Muscle of leg (tissue), 3 donors: ENCODE measurements at regions not wholly inside any gene's neighbourhood (a gene's known extent, or its start where the extent isn't known, plus 50 kb on each side); places are given as distances from the start of the nearest gene placed in this dataset.

Experiments used
- DNase-seq: peaks from one replicate; pipeline ENCODE4 v3.0.0; 2013
- H3K27ac ChIP-seq: one replicate; pipeline ENCODE4 v1.5.1; 2013; ENCODE audit warnings: mild to moderate bottlenecking, low read length, control low read depth
- H3K27me3 ChIP-seq: one replicate; pipeline ENCODE4 v1.6.1; 2013; ENCODE audit warnings: low read length; ENCODE audit not compliant: control insufficient read depth, insufficient read depth
- H3K36me3 ChIP-seq: one replicate; pipeline ENCODE4 v1.6.1; 2013; ENCODE audit warnings: low read length; ENCODE audit not compliant: control insufficient read depth, insufficient read depth
- H3K4me1 ChIP-seq: one replicate; pipeline ENCODE4 v1.6.1; 2013; ENCODE audit warnings: low read length; ENCODE audit not compliant: control insufficient read depth, insufficient read depth
- H3K4me3 ChIP-seq: one replicate; pipeline ENCODE4 v1.5.1; 2013; ENCODE audit warnings: low read length, control low read depth
- H3K9me3 ChIP-seq: replicated peaks from 2 replicates; pipeline ENCODE4 v1.6.1; 2013; ENCODE audit warnings: low read depth, low read length; ENCODE audit not compliant: control insufficient read depth
- WGBS: methylation state at CpG from one replicate; pipeline ENCODE4 v1.1.5; 2013; ENCODE audit warnings: missing lambda C conversion rate; ENCODE audit not compliant: insufficient coverage; 5-methylcytosine and 5-hydroxymethylcytosine counted together

- Histone ChIP-seq H3K36me3 (no peaks in the 10 kb centered on the region), H3K27ac (no peak overlapping the region), H3K4me3 (no peak overlapping the region), H3K4me1 (no peaks in the 10 kb centered on the region), H3K9me3 (no peaks in the 10 kb centered on the region), H3K27me3 (no peaks in the 10 kb centered on the region)
- 30% methylated on average over 3 of the region's 10 CpGs for WGBS
- no peak for DNase-seq
These were observed 179.3 kb downstream of the ZIC5 start for GRCh38 chr13:99792079-99792921.

- Histone ChIP-seq H3K27ac (no peak overlapping the region), H3K4me1 (no peaks in the 10 kb centered on the region), H3K4me3 (no peak overlapping the region), H3K9me3 (peaks cover 4% of the 10 kb centered on the region), H3K27me3 (no peaks in the 10 kb centered on the region), H3K36me3 (no peaks in the 10 kb centered on the region)
- no peak for DNase-seq
- 100% methylated on average over 1 of the region's 3 CpGs for WGBS
These were observed 188.9 kb downstream of the ZIC5 start for GRCh38 chr13:99782669-99783068.

DNA sequence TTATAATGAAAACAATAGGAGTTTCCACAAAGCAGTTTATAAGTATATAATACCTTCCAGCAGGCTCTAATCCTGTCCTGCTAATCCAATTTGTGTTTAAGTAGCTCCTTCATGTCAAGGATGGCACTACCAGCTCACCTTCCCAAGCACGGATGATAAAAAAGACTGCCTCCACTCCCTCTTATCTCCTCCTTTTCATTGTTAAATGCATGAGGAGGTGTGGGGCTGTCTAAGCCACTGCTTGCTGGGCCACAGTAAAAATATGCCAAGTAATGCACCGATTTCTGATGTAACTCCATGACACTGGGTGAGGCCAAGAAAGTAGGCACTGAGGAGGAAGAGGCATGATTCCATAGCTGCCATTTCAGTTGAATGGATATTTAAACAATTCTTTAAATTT is 193.1 kb downstream of the ZIC5 start:
- no peak for DNase-seq
- Histone ChIP-seq H3K36me3 (no peaks in the 10 kb centered on the region), H3K27me3 (no peaks in the 10 kb centered on the region), H3K9me3 (peaks cover 2% of the 10 kb centered on the region), H3K4me3 (no peak overlapping the region), H3K4me1 (no peaks in the 10 kb centered on the region), H3K27ac (no peak overlapping the region)
- WGBS: no CpG with 5 or more reads among the region's 2 CpGs

GRCh38 chr13:99777873-99778272 is 193.7 kb downstream of the ZIC5 start:
- WGBS: 58% methylated on average over 3 of the region's 3 CpGs
- H3K36me3 ChIP-seq: no peaks in the 10 kb centered on the region
- no peak overlapping the region for H3K27ac ChIP-seq
- DNase-seq: no peak
- peaks cover 1% of the 10 kb centered on the region for H3K9me3 ChIP-seq
- no peaks in the 10 kb centered on the region for H3K4me1 ChIP-seq
- no peaks in the 10 kb centered on the region for H3K27me3 ChIP-seq
- no peak overlapping the region for H3K4me3 ChIP-seq

- WGBS: no CpG with 5 or more reads among the region's 1 CpG
- no peak overlapping the region for H3K4me3 ChIP-seq
- H3K9me3 ChIP-seq: no peaks in the 10 kb centered on the region
- no peaks in the 10 kb centered on the region for H3K4me1 ChIP-seq
- H3K27ac ChIP-seq: no peak overlapping the region
- H3K27me3 ChIP-seq: no peaks in the 10 kb centered on the region
- no peaks in the 10 kb centered on the region for H3K36me3 ChIP-seq
- no peak for DNase-seq
These were observed 196.9 kb downstream of the ZIC5 start for GRCh38 chr13:99774644-99775043.

- Histone ChIP-seq H3K4me3 (no peak overlapping the region), H3K27ac (no peak overlapping the region), H3K9me3 (peaks cover 21% of the 10 kb centered on the region), H3K27me3 (no peaks in the 10 kb centered on the region), H3K4me1 (no peaks in the 10 kb centered on the region), H3K36me3 (no peaks in the 10 kb centered on the region)
- no CpG with 5 or more reads among the region's 1 CpG for WGBS
- no peak for DNase-seq
These were observed 202.6 kb downstream of the ZIC5 start for GRCh38 chr13:99768986-99769385.

DNA sequence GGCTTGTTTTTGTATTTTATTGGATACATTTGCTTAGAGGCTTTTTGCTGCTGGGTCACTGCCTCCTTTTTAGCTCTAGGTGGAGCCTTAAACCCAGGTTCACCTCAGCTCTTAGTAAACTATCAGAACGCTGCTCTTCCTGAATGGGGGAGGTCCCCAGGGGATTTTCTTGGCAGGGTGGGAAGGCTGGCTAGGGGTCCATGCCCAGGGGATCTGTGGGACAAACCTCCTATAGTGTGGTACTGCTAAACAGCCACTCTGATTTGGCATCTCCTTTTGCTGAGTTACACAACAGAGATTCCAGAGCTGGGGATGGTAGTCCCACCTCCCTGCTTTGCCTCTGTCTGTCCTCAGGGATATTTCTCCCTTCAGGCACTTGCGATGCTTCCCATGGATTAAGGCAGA is 204.9 kb downstream of the ZIC5 start:
- WGBS: 50% methylated on average over 2 of the region's 2 CpGs
- Histone ChIP-seq H3K4me3 (no peak overlapping the region), H3K36me3 (no peaks in the 10 kb centered on the region), H3K27ac (no peak overlapping the region), H3K27me3 (no peaks in the 10 kb centered on the region), H3K9me3 (peaks cover 24% of the 10 kb centered on the region), H3K4me1 (no peaks in the 10 kb centered on the region)
- DNase-seq: no peak

- no peak for DNase-seq
- peaks cover 24% of the 10 kb centered on the region for H3K9me3 ChIP-seq
- no peaks in the 10 kb centered on the region for H3K27me3 ChIP-seq
- no peak overlapping the region for H3K4me3 ChIP-seq
- no peaks in the 10 kb centered on the region for H3K36me3 ChIP-seq
- H3K4me1 ChIP-seq: no peaks in the 10 kb centered on the region
- no CpG with 5 or more reads among the region's 2 CpGs for WGBS
- H3K27ac ChIP-seq: no peak overlapping the region
These were observed 205.7 kb downstream of the ZIC5 start for GRCh38 chr13:99765869-99766268.

DNA sequence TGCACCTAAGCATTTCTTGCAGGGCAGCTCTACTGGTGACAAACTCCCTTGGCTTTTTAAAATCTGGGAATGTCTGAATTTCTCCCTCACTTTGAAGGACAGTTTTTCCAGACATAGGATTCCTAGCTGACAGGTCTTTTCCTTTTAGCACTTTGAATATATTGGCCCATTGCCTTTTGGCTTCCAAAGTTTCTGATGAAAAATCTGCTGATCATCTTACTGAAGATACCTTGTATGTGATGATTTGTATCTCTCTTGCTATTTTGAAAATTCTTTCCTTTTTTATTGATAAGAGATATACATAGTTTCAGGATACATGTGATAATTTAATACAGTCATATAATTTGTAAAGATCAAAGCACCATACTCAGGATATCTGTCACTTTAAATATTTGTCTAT is 211.1 kb downstream of the ZIC5 start:
- H3K4me3 ChIP-seq: no peak overlapping the region
- H3K27ac ChIP-seq: no peak overlapping the region
- peaks cover 13% of the 10 kb centered on the region for H3K9me3 ChIP-seq
- H3K4me1 ChIP-seq: no peaks in the 10 kb centered on the region
- no peak for DNase-seq
- H3K36me3 ChIP-seq: no peaks in the 10 kb centered on the region
- H3K27me3 ChIP-seq: no peaks in the 10 kb centered on the region

DNA sequence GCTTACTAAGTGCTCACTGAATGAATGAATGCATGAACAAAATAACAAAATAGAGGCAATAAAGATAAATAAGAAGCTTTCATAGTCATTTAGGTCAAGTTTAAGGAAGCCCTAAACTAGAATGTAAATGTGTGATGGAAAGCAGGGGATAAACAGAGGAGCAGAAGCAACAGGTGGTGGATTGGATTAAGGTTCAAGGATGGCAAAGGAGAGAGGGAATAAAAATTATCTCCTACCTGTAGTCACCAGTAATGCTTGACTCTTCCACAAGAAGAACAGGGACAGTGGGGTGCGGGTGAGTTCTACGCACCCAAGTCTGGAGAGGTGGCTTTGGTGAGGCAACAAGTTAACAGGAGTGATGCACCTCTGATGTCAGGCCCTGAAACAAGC is 212.4 kb downstream of the ZIC5 start:
- no peak for DNase-seq
- Histone ChIP-seq H3K4me3 (no peak overlapping the region), H3K36me3 (no peaks in the 10 kb centered on the region), H3K27ac (no peak overlapping the region), H3K9me3 (peaks cover 6% of the 10 kb centered on the region), H3K4me1 (no peaks in the 10 kb centered on the region), H3K27me3 (no peaks in the 10 kb centered on the region)
- no CpG with 5 or more reads among the region's 2 CpGs for WGBS
